H54 (cell line): ENCODE measurements at regions not wholly inside any gene's neighbourhood (a gene's known extent, or its start where the extent isn't known, plus 50 kb on each side); places are given as distances from the start of the nearest gene placed in this dataset.

ENCODE experiments used
- DNase-seq: peaks from one replicate; pipeline ENCODE4 v3.0.0; 2011; ENCODE audit warnings: low spot score, mixed read lengths; ENCODE audit not compliant: insufficient read length
- FAIRE-seq: peaks from 3 replicates; lab custom pipeline; 2011; peaks lifted over from hg19 to GRCh38; lab: Jason Lieb, UNC
- POLR2A ChIP-seq: IDR thresholded peaks from 2 replicates; pipeline ENCODE4 v1.6.1; 2011; ENCODE audit warnings: low read depth, mild to moderate bottlenecking, low read length

DNA sequence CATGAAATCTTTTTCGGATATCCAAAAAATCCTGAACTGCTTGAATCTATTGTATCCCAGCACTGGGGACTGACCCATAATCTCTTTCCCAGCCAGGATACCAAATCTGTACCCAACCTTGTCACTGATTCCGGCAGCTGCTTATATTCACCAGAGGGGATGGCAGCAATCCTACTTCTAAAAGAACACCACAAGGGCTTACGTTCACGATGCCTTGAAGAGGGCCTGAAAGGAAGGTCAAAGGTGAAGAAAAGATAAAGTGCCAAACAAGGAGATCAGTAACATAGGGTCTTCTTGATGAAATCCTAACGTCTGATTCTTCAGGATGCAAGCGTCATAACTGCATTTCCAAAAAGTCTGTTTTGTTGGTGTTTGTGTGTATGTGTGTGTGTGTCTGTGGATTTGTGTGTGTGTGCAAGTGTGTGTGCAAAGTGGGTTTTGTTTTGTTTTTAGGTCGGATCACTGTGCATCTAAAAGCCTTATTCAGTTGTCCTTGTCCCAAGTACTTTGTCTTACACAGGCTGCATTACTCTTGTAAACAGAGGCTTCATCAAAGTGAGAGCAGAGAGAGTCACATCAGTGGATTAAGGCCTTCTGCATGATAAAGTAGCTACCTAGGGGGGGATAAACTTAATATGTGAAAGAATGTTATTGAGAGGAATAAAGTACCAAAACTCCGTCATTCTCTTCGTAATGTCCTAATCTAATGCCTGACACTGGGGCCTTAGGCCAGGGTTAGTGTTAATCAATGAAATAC, 179.3 kb downstream of the BARHL2 start:
- FAIRE-seq (no peak), DNase-seq (no peak)
- TF ChIP-seq POLR2A = no peak

DNA sequence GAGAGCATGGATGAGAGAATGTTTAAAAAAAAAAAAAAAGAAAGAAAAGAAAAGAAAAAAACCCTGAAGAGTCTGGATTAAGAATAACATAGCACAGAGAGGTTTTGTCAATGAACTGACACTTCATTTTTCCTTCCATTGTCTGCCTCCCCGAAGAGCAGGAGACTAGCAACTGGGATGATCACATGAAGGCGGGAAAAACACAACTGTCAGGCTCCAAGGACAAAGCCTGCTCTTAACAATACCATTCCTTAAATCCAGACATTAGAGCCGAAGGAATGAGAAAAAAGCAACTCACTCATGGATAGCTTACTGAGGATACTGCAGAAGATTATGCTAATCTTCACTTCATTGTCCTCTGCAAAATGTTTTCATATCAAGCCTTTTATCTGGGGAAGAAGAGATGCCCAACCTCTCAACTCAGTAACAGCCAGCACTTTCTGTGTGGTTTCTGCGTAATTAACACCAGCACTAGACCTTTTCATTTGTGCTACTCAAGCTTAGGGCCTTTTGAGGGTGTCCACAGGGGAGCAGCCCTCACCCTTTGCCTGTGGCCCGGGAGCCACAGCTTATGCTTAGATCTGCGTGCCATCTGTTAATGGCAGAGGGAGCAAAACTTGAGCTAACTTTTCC, 182.3 kb downstream of the BARHL2 start:
- DNase-seq (no peak), FAIRE-seq (no peak)
- no peak for TF ChIP-seq POLR2A

- DNase-seq (no peak), FAIRE-seq (no peak)
- TF ChIP-seq POLR2A = no peak
These were observed 183.0 kb downstream of the BARHL2 start for GRCh38 chr1:90534116-90534515.

- DNase-seq (no peak), FAIRE-seq (no peak)
- no peak for TF ChIP-seq POLR2A
These were observed 190.1 kb downstream of the BARHL2 start for GRCh38 chr1:90526954-90527353.

DNA sequence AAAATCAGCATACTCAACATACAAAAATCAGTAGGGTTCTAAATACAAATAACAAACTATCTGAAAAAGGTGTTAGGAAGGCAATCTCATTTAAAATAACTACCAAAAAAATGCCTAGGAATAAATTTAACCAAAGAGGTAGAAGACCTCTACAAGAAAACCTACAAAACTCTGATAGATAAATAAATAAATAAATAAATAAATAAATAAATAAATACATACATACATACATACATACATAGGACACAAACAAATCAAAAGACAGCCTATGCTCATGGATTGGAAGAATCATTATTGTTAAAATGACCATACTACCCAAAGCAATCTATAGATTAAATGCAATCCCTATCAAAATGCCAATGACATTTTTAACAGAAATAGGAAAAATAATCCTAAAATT, 194.7 kb downstream of the BARHL2 start:
- DNase-seq = no peak
- TF ChIP-seq POLR2A = no peak
- no peak for FAIRE-seq

GRCh38 chr1:90513956-90514355, 203.1 kb downstream of the BARHL2 start:
- FAIRE-seq = no peak
- TF ChIP-seq POLR2A = no peak
- DNase-seq = no peak

DNA sequence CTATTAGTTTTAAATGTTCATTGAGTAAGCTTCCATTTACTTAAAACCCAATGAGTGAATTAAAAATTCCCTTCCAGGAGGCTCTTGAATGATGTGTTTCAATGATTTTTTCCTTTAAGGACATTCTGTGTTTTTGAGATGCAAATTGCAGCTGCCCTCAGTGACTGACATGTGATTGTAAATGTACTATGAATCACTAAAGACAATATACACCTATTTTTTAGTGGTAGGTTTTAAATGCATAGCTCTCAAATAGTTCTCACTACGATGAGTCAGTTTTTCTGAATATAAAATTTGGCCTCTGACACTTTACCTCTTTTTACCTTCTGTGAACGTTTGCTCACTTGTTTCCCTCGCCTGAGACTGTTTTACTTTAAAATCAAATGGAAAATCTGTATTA, 204.7 kb downstream of the BARHL2 start:
- no peak for TF ChIP-seq POLR2A
- DNase-seq (no peak), FAIRE-seq (no peak)

DNA sequence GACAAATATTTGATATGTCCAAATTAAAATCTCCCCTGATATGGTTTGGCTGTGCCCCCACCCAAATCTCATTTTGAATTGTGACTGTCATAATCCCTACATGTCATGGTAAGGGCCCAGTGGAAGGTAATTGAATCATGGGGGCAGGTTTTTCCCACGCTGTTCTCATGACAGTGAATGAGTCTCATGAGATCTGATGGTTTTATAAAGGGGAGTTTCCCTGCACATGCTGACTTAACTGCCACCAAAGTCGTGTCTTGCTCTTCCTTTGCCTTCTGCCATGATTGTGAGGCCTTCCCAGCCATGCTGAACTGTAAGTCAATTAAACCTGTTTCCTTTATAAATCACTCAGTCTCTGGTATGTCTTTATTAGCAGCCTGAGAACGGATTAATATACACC, 207.0 kb downstream of the BARHL2 start:
- DNase-seq (no peak), FAIRE-seq (no peak)
- no peak for TF ChIP-seq POLR2A

GRCh38 chr1:90509225-90510048, 207.7 kb downstream of the BARHL2 start:
- FAIRE-seq (no peak), DNase-seq (no peak)
- no peak for TF ChIP-seq POLR2A

GRCh38 chr1:90508376-90509167, 208.5 kb downstream of the BARHL2 start:
- FAIRE-seq = no peak
- TF ChIP-seq POLR2A = no peak
- no peak for DNase-seq

DNA sequence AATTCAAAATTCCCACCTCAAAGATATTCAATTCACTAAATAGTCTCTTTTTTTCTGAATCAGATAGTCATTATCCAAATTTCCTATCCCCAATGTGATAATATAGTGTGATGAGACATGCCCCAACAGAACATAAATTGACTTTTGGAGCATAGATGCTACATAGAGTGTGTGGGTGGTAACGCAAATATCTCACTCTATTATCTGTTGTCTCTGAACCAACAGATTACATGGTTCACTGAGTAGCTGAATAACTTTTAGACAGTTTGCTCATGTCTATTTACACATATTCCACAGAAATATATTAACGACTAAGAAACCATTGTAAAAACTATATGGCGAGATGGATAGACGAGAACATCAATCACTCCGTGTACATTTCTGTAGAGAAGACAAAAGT, 209.9 kb downstream of the BARHL2 start:
- no peak for FAIRE-seq
- no peak for DNase-seq
- no peak for TF ChIP-seq POLR2A

DNA sequence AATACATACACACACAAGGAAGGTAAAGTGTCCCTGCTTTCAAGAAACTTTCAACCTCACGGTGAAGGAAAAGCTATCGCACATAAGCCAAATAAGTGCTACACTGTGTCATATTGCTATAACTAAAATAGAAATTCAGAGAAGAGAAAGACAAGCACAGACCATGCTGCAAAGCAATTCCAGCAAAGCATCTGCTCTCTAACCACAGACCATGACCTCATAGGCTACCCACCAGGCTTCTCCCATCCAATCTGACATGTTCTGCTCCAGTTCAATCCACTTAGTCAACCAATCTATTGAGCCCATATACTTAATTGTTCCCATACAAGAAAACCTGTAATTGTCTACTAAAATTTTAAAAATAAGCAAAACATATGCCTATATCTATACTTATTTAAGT, 211.3 kb downstream of the BARHL2 start:
- TF ChIP-seq POLR2A = no peak
- FAIRE-seq (no peak), DNase-seq (no peak)

- no peak for TF ChIP-seq POLR2A
- DNase-seq (no peak), FAIRE-seq (no peak)
These were observed 212.6 kb downstream of the BARHL2 start for GRCh38 chr1:90504509-90504908.
